HG03066 (cell line): ENCODE measurements at regions not wholly inside any gene's neighbourhood (a gene's known extent, or its start where the extent isn't known, plus 50 kb on each side); places are given as distances from the start of the nearest gene placed in this dataset.
"Not testable (repeated sequence)": the region's sequence is repeated elsewhere in the genome, so short reads cannot be mapped to it uniquely, and the experiment has no call there.

Experiments
- ATAC-seq: cut with Tn5 transposase; IDR thresholded peaks from one replicate; pipeline ENCODE4 v1.9.1; 2021; ENCODE audit warnings: low read depth; ENCODE audit not compliant: unreplicated experiment

DNA sequence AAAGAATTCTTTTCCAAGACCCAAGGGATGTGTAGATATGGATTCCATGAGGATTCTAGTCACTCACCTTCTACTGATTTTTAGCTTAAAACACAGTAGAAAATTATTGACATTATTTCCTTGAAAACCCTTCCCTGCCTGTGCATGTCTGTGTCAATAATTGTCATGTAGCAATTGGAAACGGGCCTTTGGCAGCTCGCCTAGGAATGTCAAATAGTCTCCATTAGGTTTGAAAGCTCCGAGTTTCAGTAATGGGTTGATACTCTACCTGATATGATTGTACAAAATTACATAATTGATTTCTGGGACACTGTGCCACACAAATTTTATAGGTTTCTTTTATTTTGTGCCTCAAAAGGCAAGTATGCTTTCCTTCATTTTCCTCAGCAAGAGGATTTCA lies 515.2 kb upstream of the ARID1B start:
- ATAC-seq, result no peak

GRCh38 chr6:156260815-156261214 lies 516.4 kb upstream of the ARID1B start:
- ATAC-seq, result no peak

GRCh38 chr6:156258981-156259380 lies 518.2 kb upstream of the ARID1B start:
- no peak for ATAC-seq

DNA sequence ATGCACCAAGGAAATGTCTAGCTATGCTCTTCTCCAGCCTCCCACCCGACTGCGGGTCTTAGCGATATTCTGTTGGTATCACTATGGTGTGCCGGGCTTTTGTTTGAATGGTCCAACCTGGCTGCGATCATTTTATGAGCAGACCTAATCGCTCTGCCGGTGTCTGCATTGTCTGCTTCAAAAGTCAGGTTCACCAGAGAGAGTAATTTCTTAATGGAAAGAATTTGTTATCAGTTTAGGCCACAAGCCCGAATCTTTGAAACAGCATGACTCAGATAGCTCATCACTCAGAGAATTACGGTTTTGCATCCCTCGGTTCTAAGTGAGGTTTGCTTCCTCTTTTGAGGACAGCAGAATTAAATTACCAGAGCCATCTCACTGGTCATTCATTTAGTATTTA lies 521.0 kb upstream of the ARID1B start:
- ATAC-seq, result no peak

- no peak for ATAC-seq
These were observed 522.9 kb upstream of the ARID1B start for GRCh38 chr6:156254240-156254639.

- no peak for ATAC-seq
These were observed 526.6 kb upstream of the ARID1B start for GRCh38 chr6:156250593-156250992.

DNA sequence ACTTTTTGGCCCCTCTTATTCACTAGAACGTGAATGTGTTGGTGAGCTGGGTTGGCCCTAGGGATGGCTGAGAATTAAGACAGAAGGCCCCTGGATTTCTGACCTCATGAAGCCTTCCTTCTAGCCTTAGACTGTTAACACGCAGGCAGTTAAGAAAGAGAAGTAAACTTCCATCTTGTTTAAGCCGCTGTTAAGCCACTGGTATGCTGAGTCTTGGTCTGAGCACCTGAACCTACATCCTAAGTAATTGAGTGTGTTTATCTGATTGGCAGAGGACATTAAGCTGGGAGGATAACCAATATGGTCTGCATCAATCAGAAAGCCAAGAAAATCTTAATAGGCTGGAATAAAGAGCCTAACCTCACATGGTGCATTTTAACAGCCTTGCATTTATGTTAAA lies 535.0 kb upstream of the ARID1B start:
- ATAC-seq, result no peak

GRCh38 chr6:156231026-156231765 lies 546.0 kb upstream of the ARID1B start:
- ATAC-seq, result no peak

- no peak for ATAC-seq
These were observed 557.2 kb upstream of the ARID1B start for GRCh38 chr6:156219973-156220372.

- ATAC-seq, result no peak
These were observed 571.5 kb upstream of the ARID1B start for GRCh38 chr6:156205678-156206077.

- no peak for ATAC-seq
These were observed 578.0 kb upstream of the ARID1B start for GRCh38 chr6:156199182-156199581.

- no peak for ATAC-seq
These were observed 579.7 kb upstream of the ARID1B start for GRCh38 chr6:156197513-156197912.

DNA sequence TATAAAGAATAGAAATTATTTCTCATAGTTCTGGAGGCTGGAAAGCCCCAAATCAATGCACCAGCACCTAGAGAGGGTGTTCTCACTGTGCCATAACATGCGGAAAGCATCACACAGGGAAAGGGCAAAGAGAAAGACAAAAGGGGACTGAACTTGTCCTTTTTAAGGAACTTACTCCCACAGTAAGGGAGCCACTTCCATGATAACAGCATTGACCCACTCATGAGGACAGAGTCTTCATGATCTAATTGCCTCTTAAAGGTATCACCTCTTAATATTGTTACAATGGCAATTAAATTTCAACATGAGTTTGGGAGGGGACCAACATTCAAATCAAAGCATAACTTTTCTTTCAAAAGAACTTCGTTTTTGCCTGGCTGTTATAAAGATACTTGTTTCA lies 582.2 kb upstream of the ARID1B start:
- no peak for ATAC-seq

DNA sequence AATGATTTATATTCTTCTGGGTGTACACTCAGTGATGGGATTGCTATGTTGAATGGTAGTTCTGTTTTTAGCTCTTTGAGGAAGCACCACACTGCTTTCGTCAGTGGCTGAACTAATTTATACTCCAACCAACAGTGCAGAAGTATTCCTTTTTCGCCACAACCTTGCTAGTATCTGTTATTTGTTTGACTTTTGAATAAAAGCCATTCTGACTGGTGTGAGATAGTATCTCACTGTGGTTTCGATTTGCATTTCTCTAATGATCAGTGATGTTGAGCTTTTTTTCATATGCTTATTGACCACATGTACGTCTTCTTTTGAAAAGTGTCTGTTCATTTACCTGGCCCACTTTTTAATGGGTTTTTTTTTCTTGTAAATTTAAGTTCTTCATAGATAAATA lies 583.8 kb upstream of the ARID1B start:
- no peak for ATAC-seq

- ATAC-seq, result no peak
These were observed 585.3 kb upstream of the ARID1B start for GRCh38 chr6:156191895-156192294.

GRCh38 chr6:156191390-156191789 lies 585.8 kb upstream of the ARID1B start:
- ATAC-seq, result not testable (repeated sequence)

DNA sequence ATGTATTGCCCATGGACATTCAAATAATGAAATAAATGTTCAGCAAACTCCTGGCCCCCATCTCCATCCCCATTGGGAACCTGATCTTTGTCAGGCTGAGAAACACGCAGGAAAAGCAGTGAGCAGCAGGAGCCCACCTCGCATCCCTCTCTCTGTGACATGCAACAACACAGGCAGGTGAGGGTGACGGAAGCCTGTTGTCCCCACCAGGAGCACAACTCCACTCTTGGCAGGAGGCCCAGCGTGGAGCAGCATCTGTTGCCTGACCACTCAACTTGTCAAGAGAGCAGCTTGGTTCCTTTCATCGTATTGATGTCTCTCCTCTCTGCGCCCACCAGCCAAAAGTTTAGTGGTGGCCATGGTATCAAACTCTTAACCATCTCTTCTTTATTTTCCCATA lies 586.9 kb upstream of the ARID1B start:
- no peak for ATAC-seq

DNA sequence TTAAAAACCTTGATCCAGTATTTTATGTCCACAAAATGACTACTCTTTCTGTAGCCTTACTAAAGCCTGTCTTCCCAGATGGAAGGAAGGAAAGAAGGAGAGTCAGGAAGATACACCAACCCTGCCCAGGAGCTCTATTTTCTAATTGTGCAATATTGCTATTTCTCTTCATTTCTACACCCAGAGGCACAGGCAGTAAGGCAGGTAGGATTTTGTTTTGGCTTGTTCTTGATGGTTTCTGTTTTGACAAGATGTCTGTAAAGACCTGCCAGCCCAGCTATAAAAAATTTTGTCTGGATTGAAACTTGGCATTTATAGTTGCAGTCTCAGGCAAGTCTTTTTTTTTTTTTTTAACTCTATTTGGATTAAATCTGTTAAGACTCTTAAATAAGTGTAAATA lies 587.5 kb upstream of the ARID1B start:
- ATAC-seq, result no peak

DNA sequence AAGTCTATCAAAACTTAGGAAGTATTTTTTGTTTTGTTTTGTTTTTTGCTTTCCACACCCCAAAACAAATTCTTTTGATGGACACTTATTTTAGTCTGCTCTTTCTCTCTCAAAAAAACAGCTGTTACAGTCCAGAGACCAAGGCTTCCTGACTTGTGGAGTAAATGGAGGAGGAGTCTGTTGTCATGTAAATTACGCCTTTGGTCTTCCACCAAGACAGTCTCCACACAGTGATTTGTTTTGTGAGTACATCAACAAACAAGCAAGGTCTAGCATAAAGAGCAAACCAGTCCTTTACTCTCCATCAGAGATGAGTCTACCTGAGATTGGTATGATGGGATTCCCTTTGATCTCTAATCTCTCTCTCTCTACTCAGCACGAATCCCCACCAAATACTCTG lies 588.0 kb upstream of the ARID1B start:
- no peak for ATAC-seq

GRCh38 chr6:156185113-156185512 lies 592.1 kb upstream of the ARID1B start:
- ATAC-seq, result no peak

- no peak for ATAC-seq
These were observed 593.5 kb upstream of the ARID1B start for GRCh38 chr6:156183678-156184077.

- ATAC-seq, result no peak
These were observed 594.8 kb upstream of the ARID1B start for GRCh38 chr6:156182356-156182755.

DNA sequence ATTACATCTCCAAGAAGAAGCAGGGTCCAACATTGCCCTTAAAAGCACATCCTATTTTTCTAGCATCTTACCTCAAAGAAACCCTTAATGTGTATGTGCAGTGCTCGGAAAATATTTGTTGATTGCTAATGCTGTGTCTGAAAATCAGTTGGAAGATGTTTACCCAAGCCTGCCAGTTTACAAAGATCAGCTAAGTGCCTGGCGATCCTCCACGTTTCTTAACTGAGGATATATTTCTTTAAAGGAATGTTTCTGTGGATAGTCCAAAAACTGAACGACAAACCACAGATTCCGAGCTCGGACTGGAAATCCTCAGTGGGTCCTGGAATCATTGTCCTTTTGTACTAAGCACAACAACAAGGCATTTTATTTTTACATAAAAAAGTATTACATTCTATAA lies 595.7 kb upstream of the ARID1B start:
- no peak for ATAC-seq
